ENCODE measurements at regions not wholly inside any gene's neighbourhood (a gene's known extent, or its start where the extent isn't known, plus 50 kb on each side); places are given as distances from the start of the nearest gene placed in this dataset.

GRCh38 chrX:13419918-13420317 lies 100.1 kb upstream of the ATXN3L start:
- TF ChIP-seq CTCF (IDR thresholded peaks at IDR 0.05; ENCODE audit: low read depth, low read length) = no peak
- no peak for DNase-seq (ENCODE audit: low read depth, low spot score)
- ChIA-PET POLR2A (no interaction called here), CTCF (no interaction called here)
- no peaks in the 10 kb centered on the region for H3K9me3 ChIP-seq (ENCODE audit: control insufficient read depth, insufficient read depth, low read length)
- no peak overlapping the region for H3K27ac ChIP-seq (ENCODE audit: low read depth, low read length)
- H3K27me3 ChIP-seq (ENCODE audit: control insufficient read depth, insufficient read depth, low read length) = no peaks in the 10 kb centered on the region
- no peak overlapping the region for H3K4me3 ChIP-seq (ENCODE audit: low read depth, low read length)

GRCh38 chrX:13419276-13419675 lies 99.4 kb upstream of the ATXN3L start:
- ChIA-PET POLR2A (no interaction called here), CTCF (no interaction called here)

GRCh38 chrX:13418126-13419097 lies 98.6 kb upstream of the ATXN3L start:
- DNase-seq (ENCODE audit: low read depth, low spot score) = no peak
- no peaks in the 10 kb centered on the region for H3K27me3 ChIP-seq (ENCODE audit: control insufficient read depth, insufficient read depth, low read length)
- no peak overlapping the region for H3K4me3 ChIP-seq (ENCODE audit: low read depth, low read length)
- H3K27ac ChIP-seq (ENCODE audit: low read depth, low read length) = peak overlapping the region; percentile 11
- CTCF ChIA-PET = interaction anchor here (1.0 to 1.1 kb wide), 2 partner anchors 9 to 472 kb away, joined by 3 read pairs; no protein-coding TSS in a partner anchor
- POLR2A ChIA-PET = no interaction called here
- no peak for TF ChIP-seq CTCF (IDR thresholded peaks at IDR 0.05; ENCODE audit: low read depth, low read length)
- no peaks in the 10 kb centered on the region for H3K9me3 ChIP-seq (ENCODE audit: control insufficient read depth, insufficient read depth, low read length)

More at GRCh38 chrX:13419276-13419675, 99.4 kb upstream of the ATXN3L start:
- no peak for TF ChIP-seq CTCF (IDR thresholded peaks at IDR 0.05; ENCODE audit: low read depth, low read length)
- DNase-seq (ENCODE audit: low read depth, low spot score) = no peak
- Histone ChIP-seq H3K27ac (ENCODE audit: low read depth, low read length) (no peak overlapping the region), H3K9me3 (ENCODE audit: control insufficient read depth, insufficient read depth, low read length) (no peaks in the 10 kb centered on the region), H3K4me3 (ENCODE audit: low read depth, low read length) (no peak overlapping the region), H3K27me3 (ENCODE audit: control insufficient read depth, insufficient read depth, low read length) (no peaks in the 10 kb centered on the region)

DNA sequence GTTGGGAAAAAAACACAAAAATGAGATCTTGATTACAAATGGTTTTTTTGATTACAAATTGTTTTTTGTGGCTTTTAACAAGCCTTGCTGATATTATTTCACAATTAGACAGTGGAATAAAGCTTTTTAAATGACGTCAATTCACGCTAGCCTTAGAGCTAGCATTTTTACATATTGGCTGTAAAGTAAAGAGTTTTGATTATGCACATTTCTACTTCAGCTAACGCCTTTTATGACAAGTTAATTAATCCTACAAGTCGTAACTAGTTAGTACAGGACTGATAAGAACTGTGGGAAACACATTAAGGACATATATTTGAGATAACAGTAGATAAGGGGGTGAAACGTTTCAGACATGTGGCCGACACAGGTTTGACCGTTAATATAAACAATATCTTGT lies 95.7 kb upstream of the ATXN3L start:
- Histone ChIP-seq H3K9me3 (ENCODE audit: control insufficient read depth, insufficient read depth, low read length) (no peaks in the 10 kb centered on the region), H3K4me3 (ENCODE audit: low read depth, low read length) (no peak overlapping the region), H3K27me3 (ENCODE audit: control insufficient read depth, insufficient read depth, low read length) (no peaks in the 10 kb centered on the region), H3K27ac (ENCODE audit: low read depth, low read length) (no peak overlapping the region)
- DNase-seq (ENCODE audit: low read depth, low spot score) = no peak
- ChIA-PET POLR2A (no interaction called here), CTCF (no interaction called here)
- TF ChIP-seq CTCF (IDR thresholded peaks at IDR 0.05; ENCODE audit: low read depth, low read length) = no peak

DNA sequence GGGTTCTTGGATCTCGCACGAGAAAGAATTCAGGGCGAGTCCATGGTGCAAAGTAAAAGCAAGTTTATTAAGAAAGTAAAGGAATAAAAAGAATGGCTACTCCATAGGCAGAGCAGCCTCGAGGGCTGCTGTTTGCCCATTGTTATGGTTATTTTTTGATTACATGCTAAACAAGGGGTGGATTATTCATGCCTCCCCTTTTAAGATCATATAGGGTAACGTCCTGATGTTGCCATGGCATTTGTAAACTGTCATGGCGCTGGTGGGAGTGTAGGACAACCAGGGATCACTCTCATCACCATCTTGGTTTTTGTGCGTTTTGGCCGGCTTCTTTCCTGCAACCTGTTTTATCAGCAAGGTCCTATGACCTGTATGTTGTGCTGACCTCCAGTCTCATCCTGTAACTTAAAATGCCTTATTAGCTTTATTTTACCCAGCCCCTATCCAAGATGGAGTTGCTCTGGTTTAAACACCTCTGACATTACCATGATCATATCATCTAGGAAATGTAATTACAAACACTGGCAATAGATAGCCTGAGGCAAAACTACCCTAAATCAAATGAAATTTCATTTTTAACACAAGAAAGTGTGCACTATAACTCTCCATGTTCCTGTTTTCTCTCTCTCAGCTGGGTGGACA lies 94.3 kb upstream of the ATXN3L start:
- H3K27ac ChIP-seq (ENCODE audit: low read depth, low read length) = no peak overlapping the region
- H3K4me3 ChIP-seq (ENCODE audit: low read depth, low read length) = no peak overlapping the region
- POLR2A ChIA-PET = no interaction called here
- CTCF ChIA-PET = no interaction called here
- no peaks in the 10 kb centered on the region for H3K9me3 ChIP-seq (ENCODE audit: control insufficient read depth, insufficient read depth, low read length)
- H3K27me3 ChIP-seq (ENCODE audit: control insufficient read depth, insufficient read depth, low read length) = no peaks in the 10 kb centered on the region
- TF ChIP-seq CTCF (IDR thresholded peaks at IDR 0.05; ENCODE audit: low read depth, low read length) = no peak
- no peak for DNase-seq (ENCODE audit: low read depth, low spot score)

Data from AG04450 (cell line).